ENCODE measurements at regions not wholly inside any gene's neighbourhood (a gene's known extent, or its start where the extent isn't known, plus 50 kb on each side); places are given as distances from the start of the nearest gene placed in this dataset.

DNA sequence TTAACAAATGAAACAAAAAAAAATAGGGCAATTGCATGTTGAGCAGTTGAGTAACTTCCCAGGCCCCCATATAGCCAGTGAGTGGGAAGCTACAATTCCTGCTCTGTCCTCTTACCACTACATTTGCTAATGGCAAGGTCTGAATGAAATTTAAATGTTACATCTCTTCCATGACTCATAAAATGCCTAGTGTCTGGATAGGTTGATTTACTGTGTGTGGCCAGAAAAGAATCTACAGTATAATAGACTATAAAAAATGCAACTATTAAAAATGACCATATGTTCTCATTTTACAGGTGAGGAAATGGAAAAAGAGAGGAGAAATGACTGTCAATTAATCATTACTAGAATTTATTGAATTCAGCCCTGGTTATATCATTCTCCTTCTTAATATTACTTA lies 1199.3 kb downstream of the CDH11 start:
- TF ChIP-seq, protein P1, sequence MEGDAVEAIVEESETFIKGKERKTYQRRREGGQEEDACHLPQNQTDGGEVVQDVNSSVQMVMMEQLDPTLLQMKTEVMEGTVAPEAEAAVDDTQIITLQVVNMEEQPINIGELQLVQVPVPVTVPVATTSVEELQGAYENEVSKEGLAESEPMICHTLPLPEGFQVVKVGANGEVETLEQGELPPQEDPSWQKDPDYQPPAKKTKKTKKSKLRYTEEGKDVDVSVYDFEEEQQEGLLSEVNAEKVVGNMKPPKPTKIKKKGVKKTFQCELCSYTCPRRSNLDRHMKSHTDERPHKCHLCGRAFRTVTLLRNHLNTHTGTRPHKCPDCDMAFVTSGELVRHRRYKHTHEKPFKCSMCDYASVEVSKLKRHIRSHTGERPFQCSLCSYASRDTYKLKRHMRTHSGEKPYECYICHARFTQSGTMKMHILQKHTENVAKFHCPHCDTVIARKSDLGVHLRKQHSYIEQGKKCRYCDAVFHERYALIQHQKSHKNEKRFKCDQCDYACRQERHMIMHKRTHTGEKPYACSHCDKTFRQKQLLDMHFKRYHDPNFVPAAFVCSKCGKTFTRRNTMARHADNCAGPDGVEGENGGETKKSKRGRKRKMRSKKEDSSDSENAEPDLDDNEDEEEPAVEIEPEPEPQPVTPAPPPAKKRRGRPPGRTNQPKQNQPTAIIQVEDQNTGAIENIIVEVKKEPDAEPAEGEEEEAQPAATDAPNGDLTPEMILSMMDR (IDR thresholded peaks at IDR 0.05; ENCODE audit: poor library complexity) = no peak
- no peak for TF ChIP-seq EZH2phosphoT487 (IDR thresholded peaks at IDR 0.05; ENCODE audit: low read depth, severe bottlenecking, unreplicated experiment)
